Head of caudate nucleus (tissue), 42 donors: ENCODE measurements at regions not wholly inside any gene's neighbourhood (a gene's known extent, or its start where the extent isn't known, plus 50 kb on each side); places are given as distances from the start of the nearest gene placed in this dataset.
"Not testable (repeated sequence)": the region's sequence is repeated elsewhere in the genome, so short reads cannot be mapped to it uniquely, and the experiment has no call there.

ENCODE experiments used
- DNase-seq, 42 donors: peaks; one replicate each; pipeline versions ENCODE4 v3.0.0 to v3.0.0-alpha.2; 2020 to 2021; ENCODE audit warnings: mixed read lengths in 7 of 42
- intact Hi-C: fragments of 100-400 bp; cut with DNase I; formaldehyde crosslinking; loops from one replicate; pipeline ENCODE4 v1.15.0; 2022

GRCh38 chr3:153350420-153350819, 188.4 kb downstream of the RAP2B start:
- DNase-seq: no peak
- intact Hi-C loops: no loop called here

DNA sequence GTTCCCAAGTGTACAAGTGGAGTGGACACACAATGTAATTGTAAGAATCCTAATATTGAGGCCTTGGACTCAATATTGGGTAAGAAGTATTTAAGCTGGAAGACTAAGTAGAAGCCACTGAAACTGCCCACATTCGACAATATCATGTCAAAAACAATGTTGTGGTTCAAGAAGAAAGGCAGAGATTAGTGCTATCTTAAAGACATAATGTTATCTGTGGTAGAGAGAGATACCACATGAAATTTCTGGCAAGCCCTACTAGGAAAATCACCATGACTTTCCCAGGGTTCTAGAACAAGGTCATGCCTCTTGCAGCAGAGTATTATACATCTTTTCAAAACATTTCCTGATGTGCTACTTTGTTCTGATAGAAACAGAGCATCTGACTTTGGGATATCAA, 192.6 kb downstream of the RAP2B start:
- no peak for DNase-seq
- intact Hi-C loops: no loop called here

GRCh38 chr3:153355559-153355958, 193.5 kb downstream of the RAP2B start:
- intact Hi-C loops: no loop called here
- no peak for DNase-seq

DNA sequence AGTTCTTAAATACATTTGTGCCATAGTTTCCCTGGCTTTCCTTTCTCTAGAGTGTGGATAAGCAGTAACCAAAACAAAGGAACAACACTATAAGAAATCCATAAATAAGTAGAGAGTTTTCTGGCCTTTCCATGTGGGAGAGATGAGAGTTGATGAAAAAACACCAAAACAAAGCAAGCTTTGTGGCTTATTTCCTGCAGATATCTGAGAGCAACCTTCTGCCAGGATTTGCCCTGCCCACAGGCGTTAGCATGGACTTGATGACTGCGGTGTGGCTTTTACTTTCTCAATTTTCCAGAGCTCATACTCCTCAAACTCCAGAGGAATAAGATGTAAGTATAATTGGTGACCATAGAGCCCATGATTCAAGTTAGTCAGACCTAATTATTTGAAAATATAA, 194.9 kb downstream of the RAP2B start:
- intact Hi-C loops: no loop called here
- DNase-seq: no peak

DNA sequence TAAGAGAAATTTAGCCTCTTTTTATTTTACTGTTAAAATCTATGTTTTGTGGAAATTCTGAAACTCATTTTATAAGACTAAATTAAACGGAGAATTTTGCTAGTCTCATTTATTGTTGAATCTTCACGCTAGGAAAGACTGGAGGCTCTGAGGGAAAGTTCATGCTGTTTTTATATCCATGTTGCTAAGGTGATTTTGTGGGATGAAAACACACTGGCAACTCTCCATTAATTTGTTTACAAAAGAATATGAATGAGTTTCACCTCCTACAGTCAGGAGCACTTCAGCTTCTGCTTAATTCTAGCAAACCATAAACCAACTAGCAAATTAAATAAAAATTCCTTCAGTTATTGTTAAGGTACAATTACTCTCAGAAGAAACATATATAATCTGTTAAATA, 195.4 kb downstream of the RAP2B start:
- intact Hi-C loops: no loop called here
- DNase-seq: no peak

- no peak for DNase-seq
Observed at GRCh38 chr3:153369561-153370374, 207.7 kb downstream of the RAP2B start.

DNA sequence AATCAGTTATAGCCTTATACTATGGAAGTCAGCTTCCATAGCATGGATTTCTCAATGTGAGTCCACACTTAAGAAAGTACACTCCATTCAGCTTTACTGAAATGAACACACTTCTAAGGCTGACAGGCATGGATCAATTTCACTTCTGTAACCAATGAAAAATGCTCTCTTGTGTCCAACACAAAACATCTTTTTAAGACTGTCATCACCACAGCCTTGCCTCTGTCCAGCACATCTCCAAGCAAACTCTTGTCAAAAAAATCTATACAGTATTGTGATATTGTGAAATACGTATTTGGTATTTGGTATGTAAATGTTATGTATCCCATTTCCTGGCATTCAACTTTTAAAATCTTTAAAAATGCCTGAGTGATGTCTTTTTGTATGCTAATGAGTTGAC, 208.7 kb downstream of the RAP2B start:
- no peak for DNase-seq
- intact Hi-C loops: no loop called here

More at GRCh38 chr3:153369561-153370374, 207.7 kb downstream of the RAP2B start:
- intact Hi-C loops: no loop called here

DNA sequence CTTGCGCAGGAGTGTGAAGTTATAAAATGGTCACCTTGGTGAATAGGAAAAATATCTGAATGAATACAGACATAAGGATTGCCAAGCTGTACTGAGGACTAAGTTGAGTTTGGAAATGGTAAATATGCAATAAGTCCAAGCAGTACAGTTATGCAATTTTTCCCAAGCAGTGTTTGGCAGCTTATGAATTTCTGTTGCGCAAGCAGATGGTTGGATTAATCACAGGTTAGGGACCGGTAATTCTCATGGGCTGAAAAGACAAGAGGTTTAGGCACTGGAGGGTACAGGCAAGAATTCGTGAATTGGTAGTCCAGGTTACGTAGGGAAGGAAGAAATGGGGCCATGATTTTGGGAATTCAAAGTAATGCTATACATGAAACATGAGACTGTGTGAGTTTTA, 210.3 kb downstream of the RAP2B start:
- no peak for DNase-seq
- intact Hi-C loops: no loop called here

DNA sequence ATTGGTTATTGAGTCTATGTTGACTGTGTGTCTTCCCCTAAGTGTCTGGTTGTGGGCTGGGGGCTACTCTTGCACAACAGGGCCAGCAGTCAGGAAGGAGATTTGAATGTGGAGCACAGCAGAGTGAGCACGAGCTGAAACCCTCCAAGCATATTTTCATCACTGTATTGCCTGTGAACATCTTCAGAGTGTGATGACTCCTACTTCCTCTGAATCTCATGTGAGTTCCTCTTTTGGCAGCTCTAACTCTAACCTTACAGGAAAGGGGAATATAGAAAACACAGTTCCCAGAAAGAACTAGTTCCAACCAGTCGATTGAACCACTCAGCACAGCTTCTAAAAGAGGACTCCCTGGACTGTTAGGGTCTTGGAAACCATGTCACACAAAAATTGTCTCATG, 211.6 kb downstream of the RAP2B start:
- DNase-seq: peak in 14 of 42 donors; percentile 2 to 49 (median 16)
- intact Hi-C loops: no loop called here

GRCh38 chr3:153378366-153378765, 216.3 kb downstream of the RAP2B start:
- DNase-seq, intact Hi-C loops: not testable (repeated sequence)

GRCh38 chr3:153379516-153379915, 217.5 kb downstream of the RAP2B start:
- intact Hi-C loops: no loop called here
- no peak for DNase-seq

GRCh38 chr3:153385343-153385742, 223.3 kb downstream of the RAP2B start:
- intact Hi-C loops: no loop called here
- no peak for DNase-seq

GRCh38 chr3:153392363-153392762, 230.3 kb downstream of the RAP2B start:
- intact Hi-C loops: no loop called here

DNA sequence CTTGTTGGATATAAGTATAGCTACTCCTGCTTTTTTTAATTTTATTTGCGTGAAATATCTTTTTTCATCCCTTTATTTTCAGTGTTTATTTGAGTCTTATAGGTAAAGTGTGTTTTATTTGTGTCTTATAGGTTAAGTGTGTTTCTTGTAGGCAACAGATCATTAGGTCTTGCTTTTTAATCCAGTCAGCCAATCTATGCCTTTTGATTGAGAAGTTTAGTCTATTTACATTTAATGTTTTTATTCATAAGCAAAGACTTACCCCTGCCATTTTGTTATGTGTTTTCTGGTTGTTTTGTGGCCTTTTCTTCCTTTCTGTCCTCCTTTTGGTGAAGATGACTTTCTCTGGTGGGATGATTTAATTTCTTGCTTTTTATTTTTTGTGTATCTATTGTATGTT, 232.0 kb downstream of the RAP2B start:
- intact Hi-C loops: no loop called here
- DNase-seq: no peak

More at GRCh38 chr3:153392363-153392762, 230.3 kb downstream of the RAP2B start:
- DNase-seq: no peak

DNA sequence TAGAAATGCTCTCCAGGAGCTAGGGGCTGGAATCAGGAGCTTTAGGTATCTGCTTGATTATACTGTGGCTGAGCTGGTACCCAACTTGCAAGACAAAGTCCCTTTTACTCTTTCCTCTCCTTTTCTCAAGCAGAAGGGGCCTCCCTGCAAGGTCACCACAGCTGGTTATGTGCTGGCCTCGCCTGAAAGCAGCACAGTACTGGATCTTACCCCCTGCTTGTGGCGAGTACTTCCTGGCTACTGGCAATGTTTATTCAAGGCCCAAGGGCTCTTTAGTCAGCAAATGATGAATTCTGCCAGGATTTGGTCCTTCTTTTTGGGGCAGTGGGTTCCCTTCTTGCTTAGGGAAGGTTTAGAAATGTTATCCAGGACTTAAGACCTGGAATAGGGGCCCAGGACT, 234.6 kb downstream of the RAP2B start:
- intact Hi-C loops: no loop called here
- no peak for DNase-seq

DNA sequence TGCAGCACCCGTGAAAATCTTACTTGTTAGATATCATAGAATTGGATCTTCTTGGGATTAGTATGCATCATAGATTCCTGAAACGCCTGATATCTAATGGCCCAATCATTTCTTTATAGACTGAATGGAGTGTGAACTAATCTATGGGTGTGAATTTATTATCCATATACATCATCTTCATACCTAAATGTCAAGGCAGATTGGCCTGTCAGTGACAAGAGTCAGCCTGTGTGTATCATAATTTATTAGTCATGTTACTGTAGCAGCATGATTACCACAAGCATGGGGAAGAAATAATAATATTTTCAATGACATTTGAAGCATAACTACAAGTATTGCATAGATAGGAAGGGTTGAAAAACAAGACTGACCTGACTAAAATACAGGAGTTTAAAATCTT, 235.8 kb downstream of the RAP2B start:
- DNase-seq: no peak
- intact Hi-C loops: no loop called here

DNA sequence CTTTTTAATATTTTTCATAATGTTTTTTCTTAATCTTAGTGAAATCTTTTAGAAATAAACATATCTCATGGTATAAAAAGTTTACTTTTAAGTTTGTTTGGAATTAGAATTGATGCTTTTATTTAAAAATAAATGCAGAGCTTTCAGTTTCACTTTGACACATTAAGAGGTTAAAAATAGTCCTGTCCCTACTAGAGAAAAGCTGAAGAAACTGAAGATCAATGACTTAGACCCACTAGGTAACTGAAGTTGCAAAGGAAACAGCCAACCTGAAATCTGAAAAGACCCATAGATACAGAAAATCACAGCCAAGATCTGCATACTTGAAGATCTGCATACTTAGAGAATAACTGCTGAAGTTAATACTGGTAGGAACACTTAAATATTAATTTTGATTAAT, 237.6 kb downstream of the RAP2B start:
- intact Hi-C loops: no loop called here
- no peak for DNase-seq

DNA sequence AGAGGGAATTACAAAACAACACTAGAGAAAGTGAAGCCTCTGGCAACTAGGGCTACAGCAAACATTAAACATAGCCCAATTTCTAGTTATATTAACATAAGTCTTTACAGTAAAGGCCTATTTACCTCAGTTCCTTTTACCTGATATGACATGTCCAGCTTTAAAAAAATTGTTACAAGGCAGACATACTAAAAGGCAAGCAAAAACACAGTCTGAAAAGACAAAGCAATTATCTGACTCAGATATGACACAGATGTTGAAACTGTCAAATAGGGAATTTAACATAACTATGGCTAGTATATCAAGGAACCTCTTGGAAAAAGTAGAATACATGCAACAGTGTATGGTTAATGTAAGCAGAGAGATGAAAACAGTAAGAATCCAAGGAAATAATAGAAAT, 238.6 kb downstream of the RAP2B start:
- intact Hi-C loops: no loop called here
- DNase-seq: no peak

- DNase-seq: no peak
- intact Hi-C loops: no loop called here
Observed at GRCh38 chr3:153404157-153404556, 242.1 kb downstream of the RAP2B start.

DNA sequence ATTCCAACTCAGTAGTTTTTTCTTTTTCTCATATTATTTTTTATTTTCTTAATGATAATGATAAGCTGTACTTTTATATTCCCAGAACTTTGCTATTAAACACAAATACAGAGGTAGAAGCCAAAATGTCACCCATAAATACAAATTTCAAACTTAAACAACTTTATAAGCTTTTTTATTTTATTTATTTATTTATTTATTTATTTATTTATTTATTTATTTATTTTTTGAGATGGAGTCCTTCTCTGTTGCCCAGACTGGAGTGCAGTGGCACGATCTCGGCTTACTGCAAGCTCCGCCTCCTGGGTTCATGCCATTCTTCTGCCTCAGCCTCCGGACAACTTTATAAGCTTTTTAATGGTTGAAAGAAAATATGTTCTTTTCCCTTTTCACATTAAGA, 243.3 kb downstream of the RAP2B start:
- intact Hi-C loops, DNase-seq: not testable (repeated sequence)

DNA sequence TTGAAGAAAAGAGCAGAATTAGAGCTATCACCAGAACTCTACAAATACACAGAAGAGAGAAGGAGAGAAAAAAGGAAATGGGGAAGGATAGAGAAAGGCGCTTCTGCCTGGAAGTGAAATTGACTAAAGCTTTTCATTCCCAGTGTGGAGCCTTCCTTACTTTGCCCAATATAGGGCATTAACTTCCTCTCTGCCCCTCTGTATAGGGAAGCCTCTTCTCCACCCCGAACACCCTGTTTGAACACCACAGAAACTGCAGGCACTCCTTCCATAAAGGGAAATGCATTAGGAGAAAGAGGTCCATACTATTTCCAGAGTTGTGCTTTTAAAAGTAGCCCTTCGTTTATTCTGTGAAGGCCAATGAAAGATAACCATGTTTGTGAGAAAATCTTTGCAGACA, 248.5 kb downstream of the RAP2B start:
- intact Hi-C loops: no loop called here
- DNase-seq: no peak
